Breast epithelium (tissue), 3 donors: ENCODE measurements at regions not wholly inside any gene's neighbourhood (a gene's known extent, or its start where the extent isn't known, plus 50 kb on each side); places are given as distances from the start of the nearest gene placed in this dataset.
"Not testable (repeated sequence)": the region's sequence is repeated elsewhere in the genome, so short reads cannot be mapped to it uniquely, and the experiment has no call there.

Source experiments
- POLR2A ChIP-seq: fragments of 450-650 bp; IDR thresholded peaks from one replicate; pipeline ENCODE4 v1.6.1; 2016; ENCODE audit warnings: antibody characterized with exemption, mild to moderate bottlenecking, moderate library complexity
- TF ChIP-seq, protein P1 (sequence below), 3 donors: fragments of 450-650 bp; IDR thresholded peaks; one replicate each; pipeline ENCODE4 v1.5.1; 2016 to 2017; ENCODE audit warnings: antibody characterized with exemption in 3 of 3, mild to moderate bottlenecking in 3 of 3, moderate library complexity in 3 of 3

- not testable (repeated sequence) for TF ChIP-seq POLR2A
- TF ChIP-seq, protein P1, sequence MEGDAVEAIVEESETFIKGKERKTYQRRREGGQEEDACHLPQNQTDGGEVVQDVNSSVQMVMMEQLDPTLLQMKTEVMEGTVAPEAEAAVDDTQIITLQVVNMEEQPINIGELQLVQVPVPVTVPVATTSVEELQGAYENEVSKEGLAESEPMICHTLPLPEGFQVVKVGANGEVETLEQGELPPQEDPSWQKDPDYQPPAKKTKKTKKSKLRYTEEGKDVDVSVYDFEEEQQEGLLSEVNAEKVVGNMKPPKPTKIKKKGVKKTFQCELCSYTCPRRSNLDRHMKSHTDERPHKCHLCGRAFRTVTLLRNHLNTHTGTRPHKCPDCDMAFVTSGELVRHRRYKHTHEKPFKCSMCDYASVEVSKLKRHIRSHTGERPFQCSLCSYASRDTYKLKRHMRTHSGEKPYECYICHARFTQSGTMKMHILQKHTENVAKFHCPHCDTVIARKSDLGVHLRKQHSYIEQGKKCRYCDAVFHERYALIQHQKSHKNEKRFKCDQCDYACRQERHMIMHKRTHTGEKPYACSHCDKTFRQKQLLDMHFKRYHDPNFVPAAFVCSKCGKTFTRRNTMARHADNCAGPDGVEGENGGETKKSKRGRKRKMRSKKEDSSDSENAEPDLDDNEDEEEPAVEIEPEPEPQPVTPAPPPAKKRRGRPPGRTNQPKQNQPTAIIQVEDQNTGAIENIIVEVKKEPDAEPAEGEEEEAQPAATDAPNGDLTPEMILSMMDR (IDR thresholded peaks at IDR 0.05): not testable (repeated sequence)
Measured at GRCh38 chr4:8943367-8943766, 71.7 kb upstream of the HMX1 start.
